Spleen (tissue), 11 donors: ENCODE measurements at regions not wholly inside any gene's neighbourhood (a gene's known extent, or its start where the extent isn't known, plus 50 kb on each side); places are given as distances from the start of the nearest gene placed in this dataset.

Experiments
- DNase-seq: peaks from one replicate; pipeline ENCODE4 v3.0.0-alpha.2; 2020
- H3K27ac ChIP-seq, 8 donors: fragments of 200-600 bp; sonication (generic) in 7 of 8; 1 replicate in 4 of 8; 2 replicates in 4 of 8; pipeline versions ENCODE4 v1.5.0 to v1.8.0; 2016 to 2021; ENCODE audit warnings: inconsistent platforms in 4 of 8, mild to moderate bottlenecking in 4 of 8, moderate library complexity in 1 of 8
- H3K27me3 ChIP-seq, 7 donors: fragments of 200-600 bp; sonication (generic) in 6 of 7; replicated peaks in 1 of 7; 1 replicate in 4 of 7; 2 replicates in 3 of 7; pipeline versions ENCODE4 v1.5.0 to v1.8.0; 2016 to 2021; ENCODE audit warnings: inconsistent platforms in 3 of 7, mild to moderate bottlenecking in 1 of 7
- H3K36me3 ChIP-seq, 6 donors: fragments of 200-600 bp; sonication (generic) in 5 of 6; 1 replicate in 4 of 6; 2 replicates in 2 of 6; pipeline versions ENCODE4 v1.5.0 to v1.8.0; 2016 to 2021; ENCODE audit warnings: inconsistent platforms in 2 of 6
- H3K4me1 ChIP-seq, 6 donors: fragments of 200-600 bp; sonication (generic) in 5 of 6; 1 replicate in 3 of 6; 2 replicates in 3 of 6; pipeline versions ENCODE4 v1.5.0 to v1.8.0; 2016 to 2021; ENCODE audit warnings: inconsistent platforms in 3 of 6
- H3K4me3 ChIP-seq, 8 donors: fragments of 200-600 bp; sonication (generic) in 7 of 8; 1 replicate in 4 of 8; 2 replicates in 4 of 8; pipeline versions ENCODE4 v1.5.0 to v1.8.0; 2016 to 2021; ENCODE audit warnings: inconsistent platforms in 4 of 8, mild to moderate bottlenecking in 4 of 8, moderate library complexity in 2 of 8
- H3K9me3 ChIP-seq, 8 donors: fragments of 200-600 bp; sonication (generic) in 7 of 8; 1 replicate in 4 of 8; 2 replicates in 4 of 8; pipeline versions ENCODE4 v1.5.0 to v1.8.0; 2016 to 2021; ENCODE audit warnings: inconsistent platforms in 4 of 8
- CTCF ChIP-seq, 11 experiments: fragments of 200-600 bp in 7 of 11; fragments of 450-650 bp in 4 of 11; sonication (generic) in 4 of 11; IDR thresholded peaks in 8 of 11; conservative IDR thresholded peaks in 3 of 11; 1 replicate in 7 of 11; 2 replicates in 4 of 11; pipeline versions ENCODE4 v1.4.0 to v1.8.0; 2016 to 2021; ENCODE audit warnings: antibody characterized with exemption in 11 of 11, inconsistent platforms in 4 of 11, mild to moderate bottlenecking in 1 of 11
- POLR2A ChIP-seq, 3 donors: fragments of 450-650 bp; IDR thresholded peaks; one replicate each; pipeline ENCODE4 v1.5.1; 2017; ENCODE audit warnings: antibody characterized with exemption in 3 of 3, mild to moderate bottlenecking in 1 of 3
- POLR2AphosphoS5 ChIP-seq, 3 donors: sonication (generic); formaldehyde crosslinking; IDR thresholded peaks; one replicate each; pipeline ENCODE4 v1.5.1; 2017; ENCODE audit warnings: antibody characterized with exemption in 3 of 3
- WGBS, 5 donors: extraction: QIAGEN DNeasy Blood & Tissue Kit in 3 of 5; methylation state at CpG; one replicate each; pipeline versions ENCODE4 v1.1.5 to v1.1.7; 2013 to 2018; 5-methylcytosine and 5-hydroxymethylcytosine counted together
- intact Hi-C: fragments of 100-400 bp; cut with DNase I; formaldehyde crosslinking; loops from one replicate; pipeline ENCODE4 v1.15.0; 2023; ENCODE audit warnings: low total_unique reads
- donor health status: healthy with polysubstance abuse.
- donor health status: DM: no; HTN: no; CAD: no; lungs with moderate emphysema.
- donor health status: DM: no; HTN: no; CAD: no.
- donor health status: Bipolar disorder and iron deficiency.
- donor health status: healthy.
- donor health status: DM: no; HTN: no; CAD: no.
- donor health status: DM: yes; HTN: yes; CAD: no.

- H3K9me3 ChIP-seq, result peaks cover 0 to 38% (median 5%) of the 10 kb centered on the region in 8 donors
- peaks cover 0 to 9% (median 0%) of the 10 kb centered on the region in 7 donors for H3K27me3 ChIP-seq
- TF ChIP-seq POLR2AphosphoS5 (IDR thresholded peaks at IDR 0.05), result no peak
- no peak for TF ChIP-seq POLR2A (IDR thresholded peaks at IDR 0.05)
- no peak for TF ChIP-seq CTCF (IDR thresholded peaks at IDR 0.05 in 8 of 11, conservative IDR thresholded peaks at IDR 0.05 in 3 of 11)
- no peaks in the 10 kb centered on the region for H3K4me1 ChIP-seq
- no peak for DNase-seq
- intact Hi-C loops, result no loop called here
- H3K4me3 ChIP-seq, result no peak overlapping the region
- no peaks in the 10 kb centered on the region for H3K36me3 ChIP-seq
- H3K27ac ChIP-seq, result no peak overlapping the region
These were observed 287.0 kb downstream of the FGF9 start for GRCh38 chr13:21957833-21958232.

GRCh38 chr13:21960108-21960507 is 289.2 kb downstream of the FGF9 start:
- H3K4me1 ChIP-seq, result no peaks in the 10 kb centered on the region
- peaks cover 0 to 28% (median 5%) of the 10 kb centered on the region in 8 donors for H3K9me3 ChIP-seq
- H3K4me3 ChIP-seq, result no peak overlapping the region
- intact Hi-C loops, result no loop called here
- no peak for DNase-seq
- H3K36me3 ChIP-seq, result no peaks in the 10 kb centered on the region
- TF ChIP-seq POLR2A (IDR thresholded peaks at IDR 0.05), result no peak
- no peak for TF ChIP-seq POLR2AphosphoS5 (IDR thresholded peaks at IDR 0.05)
- TF ChIP-seq CTCF (IDR thresholded peaks at IDR 0.05 in 8 of 11, conservative IDR thresholded peaks at IDR 0.05 in 3 of 11), result no peak
- H3K27me3 ChIP-seq, result peaks cover 0 to 9% (median 0%) of the 10 kb centered on the region in 7 donors
- no peak overlapping the region for H3K27ac ChIP-seq
- WGBS, 5 donors, result 92 to 100% (median 98%) methylated on average over 3 of the region's 3 CpGs

- TF ChIP-seq POLR2AphosphoS5 (IDR thresholded peaks at IDR 0.05) (no peak), CTCF (IDR thresholded peaks at IDR 0.05 in 8 of 11, conservative IDR thresholded peaks at IDR 0.05 in 3 of 11) (no peak), POLR2A (IDR thresholded peaks at IDR 0.05) (no peak)
- H3K9me3 ChIP-seq, result peaks cover 0 to 17% (median 3%) of the 10 kb centered on the region in 8 donors
- DNase-seq, result no peak
- H3K4me1 ChIP-seq, result no peaks in the 10 kb centered on the region
- no peak overlapping the region for H3K4me3 ChIP-seq
- intact Hi-C loops, result no loop called here
- no peak overlapping the region for H3K27ac ChIP-seq
- no peaks in the 10 kb centered on the region for H3K27me3 ChIP-seq
- no peaks in the 10 kb centered on the region for H3K36me3 ChIP-seq
- 77 to 95% (median 92%) methylated on average over 4 to 5 of the region's 5 CpGs for WGBS, 5 donors
These were observed 293.8 kb downstream of the FGF9 start for GRCh38 chr13:21964686-21965085.

GRCh38 chr13:21965095-21965494 is 294.2 kb downstream of the FGF9 start:
- H3K4me1 ChIP-seq, result no peaks in the 10 kb centered on the region
- WGBS, 5 donors, result 90 to 95% (median 94%) methylated on average over 14 of the region's 14 CpGs
- H3K9me3 ChIP-seq, result peaks cover 0 to 17% (median 3%) of the 10 kb centered on the region in 8 donors
- H3K27me3 ChIP-seq, result no peaks in the 10 kb centered on the region
- no peaks in the 10 kb centered on the region for H3K36me3 ChIP-seq
- no peak for DNase-seq
- TF ChIP-seq POLR2AphosphoS5 (IDR thresholded peaks at IDR 0.05), result no peak
- TF ChIP-seq POLR2A (IDR thresholded peaks at IDR 0.05), result no peak
- no peak for TF ChIP-seq CTCF (IDR thresholded peaks at IDR 0.05 in 8 of 11, conservative IDR thresholded peaks at IDR 0.05 in 3 of 11)
- intact Hi-C loops, result no loop called here
- H3K27ac ChIP-seq, result no peak overlapping the region
- no peak overlapping the region for H3K4me3 ChIP-seq
